Left ventricle myocardium superior (tissue), 1 donor: ENCODE measurements at regions not wholly inside any gene's neighbourhood (a gene's known extent, or its start where the extent isn't known, plus 50 kb on each side); places are given as distances from the start of the nearest gene placed in this dataset.

Experiments used
- ATAC-seq: fragments of 200-7000 bp; cut with Tn5 transposase; one replicate; pipeline ENCODE4 v1.9.1; 2020; ENCODE audit warnings: mild to moderate bottlenecking, moderate library complexity
- DNase-seq: peaks from one replicate; pipeline ENCODE4 v3.0.0-alpha.2; 2020
- intact Hi-C: fragments of 100-400 bp; cut with micrococcal nuclease; formaldehyde crosslinking; loops from one replicate; pipeline ENCODE4 v1.11.0; 2022
- donor health status: DM: no; HTN: yes; CAD: no; lungs with severe emphysema.

DNA sequence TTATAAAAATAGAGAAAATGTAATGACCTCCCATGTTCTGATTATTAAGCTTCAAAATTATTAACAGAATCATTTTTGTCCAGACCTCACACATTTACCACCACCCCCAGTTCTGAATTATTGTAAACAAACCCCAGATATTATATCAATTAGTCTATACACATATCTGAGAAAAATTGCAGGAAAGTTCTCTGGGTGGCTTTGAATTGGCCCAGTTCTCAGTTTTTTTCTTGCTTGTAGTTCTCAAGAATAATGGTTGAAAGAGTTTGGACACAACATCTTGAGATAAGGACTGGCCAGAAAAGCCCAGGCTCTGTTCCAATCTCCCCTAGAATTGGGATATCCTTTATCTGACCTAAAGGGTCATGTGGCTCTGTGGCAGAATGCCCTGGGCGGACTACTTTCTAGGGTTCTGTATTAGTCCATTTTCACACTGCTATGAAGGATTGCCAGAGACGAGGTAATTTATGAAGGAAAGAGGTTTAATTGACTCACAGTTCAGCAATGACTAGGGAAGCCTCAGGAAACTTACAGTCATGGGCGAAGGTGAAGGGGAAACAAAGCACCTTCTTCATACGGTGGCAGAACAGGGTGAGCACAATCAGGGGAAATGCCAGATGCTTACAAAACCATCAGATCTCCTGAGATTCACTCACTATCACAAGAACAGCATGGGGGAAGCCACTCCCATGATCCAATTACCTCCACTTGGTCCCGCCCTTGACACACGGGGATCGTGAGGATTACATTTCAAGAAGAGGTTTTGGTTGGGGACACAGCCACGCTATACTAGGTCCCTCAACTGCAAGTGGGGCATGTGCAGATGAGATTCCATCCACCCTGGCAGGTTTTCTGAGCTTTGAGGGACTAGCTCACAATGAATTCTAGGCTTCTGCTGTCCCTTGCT, 1504.6 kb upstream of the FLRT2 start:
- peak; percentile 51 for ATAC-seq
- intact Hi-C loops, result no loop called here
- peak; percentile 49 for DNase-seq

DNA sequence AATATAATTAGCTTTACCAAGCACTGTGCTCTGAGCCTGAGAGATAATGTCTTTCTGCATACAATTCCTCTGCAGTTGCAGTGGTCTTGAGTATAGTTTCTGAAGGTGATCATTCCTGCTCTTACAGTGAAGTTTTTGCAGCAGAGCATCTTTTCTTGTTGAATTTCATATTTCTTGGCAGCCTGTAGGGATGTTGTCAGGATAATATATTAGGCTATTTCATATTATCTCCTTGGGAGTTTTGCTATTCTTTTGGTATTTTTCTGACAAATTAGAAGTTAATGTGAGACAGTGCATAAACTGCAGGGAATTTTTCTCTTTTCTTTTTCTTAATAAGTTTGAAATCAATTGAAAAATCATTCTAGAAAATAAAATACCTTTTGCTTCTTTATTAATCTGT, 1502.6 kb upstream of the FLRT2 start:
- ATAC-seq (no peak), DNase-seq (no peak)
- intact Hi-C loops, result no loop called here

DNA sequence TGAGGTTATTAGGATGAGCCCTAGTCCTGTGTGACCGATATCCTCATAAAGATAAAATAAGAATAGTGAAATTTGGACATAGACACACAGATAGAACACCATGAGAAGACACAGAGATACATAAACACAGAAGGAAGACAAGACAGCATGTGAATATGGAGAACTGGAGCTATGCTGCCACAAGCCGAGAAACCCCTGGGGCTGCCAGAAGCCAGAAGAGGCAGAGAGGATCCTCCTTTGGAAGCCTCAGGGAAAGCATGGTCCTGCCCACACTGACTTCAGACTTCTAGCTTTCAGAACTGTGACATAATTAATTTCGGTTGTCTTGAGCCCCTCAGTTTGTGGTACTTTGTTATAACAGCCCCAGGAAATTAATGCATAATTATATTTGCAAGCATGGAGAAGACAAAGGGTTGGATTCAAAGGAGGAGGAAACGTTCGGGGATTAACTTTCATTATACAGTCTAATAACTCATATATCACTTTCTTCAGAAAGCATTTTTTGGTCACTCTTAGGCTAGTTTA, 1501.8 kb upstream of the FLRT2 start:
- intact Hi-C loops, result no loop called here
- ATAC-seq (no peak), DNase-seq (no peak)

DNA sequence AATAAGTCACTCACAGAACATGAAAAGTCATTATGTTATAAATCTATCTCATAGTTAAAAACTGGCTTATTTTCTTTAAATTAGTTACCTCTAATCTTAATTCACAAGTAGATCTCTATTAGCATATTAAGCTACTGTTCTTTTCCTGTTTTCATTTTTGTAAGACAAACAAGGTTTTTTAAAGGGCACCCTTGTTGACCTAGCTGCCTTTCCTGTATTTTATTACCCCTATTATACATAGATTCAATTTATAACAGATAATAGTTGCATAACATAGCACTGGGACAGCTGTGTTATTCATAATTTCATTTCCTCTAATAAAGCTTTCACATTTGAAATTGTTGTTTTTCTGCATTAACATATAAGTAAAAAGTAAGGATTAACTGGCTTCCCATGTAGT, 1500.7 kb upstream of the FLRT2 start:
- DNase-seq (no peak), ATAC-seq (no peak)
- intact Hi-C loops, result no loop called here

DNA sequence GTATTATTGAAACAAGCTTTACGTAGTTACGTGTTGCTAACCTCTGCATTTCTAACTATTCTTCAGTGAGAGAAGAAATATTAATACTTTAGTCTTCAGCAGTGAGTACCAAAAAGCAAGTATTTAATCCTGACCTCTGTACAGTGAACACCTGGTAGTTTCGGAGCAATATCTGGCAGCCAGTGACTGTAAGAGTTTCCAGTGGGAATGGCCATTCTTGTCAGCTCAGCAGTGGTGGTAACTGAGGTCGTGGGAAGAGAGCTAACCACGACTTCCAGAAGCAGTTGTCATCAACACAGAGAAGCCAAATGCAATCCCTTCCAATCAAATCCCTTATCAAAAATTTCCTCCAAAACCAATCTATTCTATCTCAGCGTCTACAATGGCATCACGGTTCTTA, 1500.2 kb upstream of the FLRT2 start:
- no peak for ATAC-seq
- intact Hi-C loops, result no loop called here
- no peak for DNase-seq

DNA sequence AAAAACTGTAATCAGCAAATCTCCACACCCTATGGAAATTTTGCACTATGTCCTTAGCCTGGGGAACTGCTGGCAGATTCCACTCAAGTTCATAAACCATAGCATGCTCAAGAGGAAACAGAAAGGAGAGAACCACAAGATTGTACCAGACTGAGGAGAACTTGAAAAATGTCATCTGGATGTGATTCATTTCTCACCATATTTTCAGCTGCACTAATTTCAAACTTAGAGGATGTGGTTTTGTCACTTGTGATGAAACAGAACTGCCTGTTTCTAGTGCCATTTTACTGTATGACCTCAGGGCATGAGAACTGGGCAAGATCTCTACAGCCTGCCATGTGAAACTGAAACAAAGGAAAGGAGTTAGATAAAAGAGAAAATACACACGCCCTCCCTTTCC, 1493.1 kb upstream of the FLRT2 start:
- no peak for DNase-seq
- ATAC-seq, result no peak
- intact Hi-C loops, result no loop called here

DNA sequence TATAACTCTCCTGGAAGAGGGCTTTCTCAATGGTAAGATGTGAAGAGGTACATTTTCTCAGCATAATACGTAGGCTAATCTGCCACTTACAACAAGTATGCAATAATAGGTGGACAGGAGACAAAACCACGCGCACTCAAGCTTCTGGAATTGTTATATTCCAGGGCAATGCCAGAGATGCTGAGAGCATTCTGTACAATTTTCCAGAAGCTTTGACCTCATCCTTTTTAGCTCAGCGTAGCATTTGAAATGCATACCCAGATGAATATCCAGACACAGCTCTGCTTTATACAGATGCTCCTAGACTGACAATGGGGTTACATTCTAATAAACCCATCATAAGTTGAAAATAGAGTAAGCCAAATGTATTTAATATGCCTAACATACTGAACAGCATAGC, 1492.4 kb upstream of the FLRT2 start:
- DNase-seq (no peak), ATAC-seq (no peak)
- intact Hi-C loops, result no loop called here

DNA sequence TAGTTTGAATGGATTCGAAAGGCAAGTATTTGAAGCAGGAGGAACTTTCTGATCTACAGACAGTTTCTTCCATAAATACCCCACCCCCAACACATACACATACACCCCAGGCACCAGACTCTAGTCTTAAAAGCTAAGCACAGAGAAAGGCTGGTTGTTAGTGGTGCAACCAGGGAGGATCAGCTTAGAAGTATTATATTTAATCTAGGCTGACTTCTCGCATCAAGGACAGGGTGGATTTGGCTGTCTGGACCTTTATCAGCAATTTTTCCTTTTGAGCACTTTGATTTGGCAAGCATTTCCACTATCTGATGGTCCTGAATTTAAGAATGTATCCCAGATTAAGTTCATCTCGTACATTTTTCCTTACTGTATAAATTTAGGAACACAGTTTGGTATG, 1489.8 kb upstream of the FLRT2 start:
- DNase-seq, result no peak
- no peak for ATAC-seq
- intact Hi-C loops, result no loop called here

DNA sequence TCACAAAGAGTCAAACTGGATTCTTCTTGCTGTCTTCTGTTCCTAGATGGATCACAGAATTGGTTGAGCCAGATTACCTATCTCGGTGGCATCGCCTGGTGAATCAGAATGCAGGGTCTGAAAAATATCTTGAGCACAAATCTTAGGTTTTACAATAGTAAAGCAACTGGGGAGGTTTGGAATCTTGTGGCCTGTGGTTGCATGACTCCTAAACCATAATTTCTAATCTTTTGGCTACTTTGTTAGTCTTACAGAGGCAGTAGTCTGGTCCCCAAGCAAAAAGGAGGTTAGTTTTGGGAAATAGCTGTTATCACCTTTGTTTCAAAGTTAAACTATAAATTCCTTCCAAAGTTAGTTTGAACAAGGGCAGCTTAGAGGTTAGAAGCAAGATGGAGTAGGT, 1488.5 kb upstream of the FLRT2 start:
- ATAC-seq, result no peak
- intact Hi-C loops, result no loop called here
- DNase-seq, result no peak

DNA sequence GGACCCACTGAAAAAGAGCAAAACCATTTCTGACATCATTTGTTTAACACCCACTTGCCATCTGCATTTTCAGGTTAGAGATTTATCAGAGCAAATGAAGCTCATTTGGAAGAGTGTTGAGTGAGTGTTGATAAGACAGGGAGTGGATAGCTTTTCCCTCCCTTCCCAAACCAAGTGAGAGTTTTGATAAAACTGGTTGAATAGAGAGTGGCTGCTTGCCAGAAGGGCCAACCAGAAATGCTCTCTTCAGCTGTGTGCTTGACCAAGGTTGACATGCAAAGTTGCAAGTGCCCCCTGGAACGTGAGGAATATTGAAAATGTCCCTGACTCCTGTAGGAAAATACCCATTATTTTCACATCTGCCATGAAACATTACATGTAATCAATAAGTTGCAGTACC, 1487.0 kb upstream of the FLRT2 start:
- DNase-seq (no peak), ATAC-seq (no peak)
- intact Hi-C loops, result no loop called here

DNA sequence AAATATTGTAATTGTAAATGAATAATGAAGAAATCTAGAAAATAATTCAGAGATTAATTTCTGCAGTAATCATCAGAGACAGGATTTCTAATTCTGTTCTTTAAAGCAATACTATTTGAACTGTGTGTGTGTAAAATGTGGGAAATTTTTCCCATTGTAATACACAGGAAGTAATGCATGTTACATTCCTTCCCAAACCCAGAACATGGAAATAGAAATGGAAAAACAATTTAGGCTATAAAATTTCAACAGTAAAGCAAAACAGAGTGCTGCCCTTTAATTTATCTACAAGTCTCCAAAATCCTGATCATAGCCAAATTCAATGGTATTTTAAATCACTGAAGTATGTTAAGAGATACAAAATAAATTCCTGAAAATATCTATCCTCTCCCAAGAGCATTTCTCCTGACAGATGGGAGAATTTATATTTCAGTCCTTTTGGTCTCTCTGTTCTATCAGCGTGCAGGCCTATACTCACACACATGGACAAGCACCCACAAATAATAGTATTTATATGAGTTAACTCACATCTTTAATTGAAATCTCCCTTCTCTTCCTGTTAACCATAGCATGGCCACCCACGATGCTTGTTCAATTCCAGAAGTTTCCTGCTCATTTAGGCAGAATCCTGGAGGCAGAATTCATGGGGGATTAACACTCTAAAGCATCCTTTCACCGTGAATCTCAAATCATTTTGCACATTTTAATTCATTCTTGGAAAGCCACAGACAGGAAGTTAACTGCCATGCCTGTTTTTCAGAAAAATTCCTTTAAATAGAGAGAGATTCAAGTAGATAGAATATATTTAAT, 1465.4 kb upstream of the FLRT2 start:
- no peak for DNase-seq
- no peak for ATAC-seq
- intact Hi-C loops, result no loop called here

DNA sequence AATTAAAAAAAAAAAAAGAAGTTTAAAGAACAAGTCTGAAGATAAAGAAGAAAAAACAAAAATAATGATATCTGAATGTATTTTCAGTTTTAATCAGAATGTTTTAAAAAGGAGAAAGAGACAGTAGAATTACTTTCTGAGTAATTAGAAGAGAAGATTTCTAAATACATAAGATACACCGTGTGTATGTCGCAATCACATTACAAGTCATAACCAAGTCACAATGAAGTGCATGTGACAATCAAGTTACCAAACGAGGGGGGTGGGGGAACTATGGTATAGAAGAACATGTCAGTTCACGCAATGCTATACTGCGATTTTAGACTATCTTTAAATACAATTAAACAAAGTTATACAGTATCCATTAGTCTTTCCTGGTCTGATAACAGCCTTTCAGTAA, 1464.1 kb upstream of the FLRT2 start:
- intact Hi-C loops, result no loop called here
- DNase-seq, result no peak
- ATAC-seq, result no peak

DNA sequence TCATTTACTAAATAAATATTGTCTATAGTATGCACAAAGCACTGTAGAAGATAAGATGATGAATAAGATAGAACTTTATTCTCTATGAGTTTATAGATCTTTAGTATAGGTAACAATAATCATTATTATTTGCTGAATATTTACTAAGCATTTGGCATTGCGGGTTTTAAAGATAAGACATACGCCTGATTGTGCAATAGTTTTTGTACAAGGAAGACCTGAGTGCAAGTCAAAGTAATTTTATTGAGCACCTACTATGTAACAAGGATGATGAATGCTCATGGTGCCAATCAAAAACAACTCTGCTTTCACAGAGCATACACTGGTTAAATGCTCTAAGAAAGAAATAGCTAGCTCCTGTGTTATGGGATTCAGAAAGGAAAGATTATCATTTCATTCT, 1461.7 kb upstream of the FLRT2 start:
- intact Hi-C loops, result no loop called here
- no peak for ATAC-seq
- no peak for DNase-seq

DNA sequence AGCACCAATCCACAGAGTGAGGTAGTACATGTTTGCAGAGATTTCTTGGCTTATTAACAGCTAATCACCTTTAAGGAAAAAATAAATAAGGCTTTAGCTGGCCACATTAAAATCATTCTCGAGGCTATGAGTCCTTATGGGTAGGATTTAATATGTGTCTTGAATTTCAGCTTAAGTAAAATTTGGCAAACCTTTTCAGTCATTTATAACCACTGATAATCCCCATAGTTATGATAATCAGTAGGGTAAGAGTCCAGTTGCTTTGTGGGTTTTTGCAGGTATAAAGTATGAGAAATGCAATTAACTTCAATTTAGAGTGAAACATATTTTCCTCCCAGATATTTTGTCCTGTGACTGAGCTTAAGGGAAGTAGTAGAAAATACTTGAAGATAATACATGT, 1458.9 kb upstream of the FLRT2 start:
- no peak for DNase-seq
- no peak for ATAC-seq
- intact Hi-C loops, result no loop called here

DNA sequence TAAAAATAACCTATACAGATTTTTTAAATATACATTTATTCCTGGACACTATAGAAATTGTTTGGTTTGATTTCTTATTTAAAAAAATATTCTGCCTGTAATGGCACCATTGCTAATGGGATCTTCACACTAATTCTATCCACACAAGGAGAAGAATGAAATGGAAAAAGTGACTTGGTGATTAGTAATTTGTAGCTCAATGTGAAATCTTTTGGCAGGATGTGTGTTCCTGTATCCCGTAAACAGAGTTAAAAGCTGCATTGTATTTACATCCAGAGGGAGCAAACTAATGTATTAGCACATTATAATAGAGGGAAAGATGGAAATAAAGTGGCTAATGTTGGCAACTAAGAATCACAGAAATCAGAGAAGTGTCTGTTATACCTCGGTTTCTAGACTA, 1455.3 kb upstream of the FLRT2 start:
- DNase-seq, result no peak
- intact Hi-C loops, result no loop called here
- ATAC-seq, result no peak

DNA sequence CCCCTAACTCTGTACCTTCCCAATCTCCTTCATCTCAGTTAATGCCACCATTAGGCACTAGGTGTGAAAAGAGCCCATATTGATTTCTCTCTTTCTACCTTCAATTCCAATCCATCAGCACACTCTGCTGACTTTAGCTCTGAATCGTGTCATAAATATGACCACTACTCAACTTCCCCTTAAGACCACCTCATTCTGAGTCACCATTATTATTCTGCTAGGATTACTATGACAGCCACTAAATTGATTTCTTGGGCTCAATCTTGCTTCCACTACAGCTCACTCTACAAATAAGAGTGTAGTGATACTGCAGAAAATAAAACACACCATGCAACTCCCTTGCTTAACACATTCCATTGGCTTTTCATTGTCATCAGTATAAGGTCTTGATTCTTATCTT, 1449.0 kb upstream of the FLRT2 start:
- intact Hi-C loops, result no loop called here
- DNase-seq (no peak), ATAC-seq (no peak)

DNA sequence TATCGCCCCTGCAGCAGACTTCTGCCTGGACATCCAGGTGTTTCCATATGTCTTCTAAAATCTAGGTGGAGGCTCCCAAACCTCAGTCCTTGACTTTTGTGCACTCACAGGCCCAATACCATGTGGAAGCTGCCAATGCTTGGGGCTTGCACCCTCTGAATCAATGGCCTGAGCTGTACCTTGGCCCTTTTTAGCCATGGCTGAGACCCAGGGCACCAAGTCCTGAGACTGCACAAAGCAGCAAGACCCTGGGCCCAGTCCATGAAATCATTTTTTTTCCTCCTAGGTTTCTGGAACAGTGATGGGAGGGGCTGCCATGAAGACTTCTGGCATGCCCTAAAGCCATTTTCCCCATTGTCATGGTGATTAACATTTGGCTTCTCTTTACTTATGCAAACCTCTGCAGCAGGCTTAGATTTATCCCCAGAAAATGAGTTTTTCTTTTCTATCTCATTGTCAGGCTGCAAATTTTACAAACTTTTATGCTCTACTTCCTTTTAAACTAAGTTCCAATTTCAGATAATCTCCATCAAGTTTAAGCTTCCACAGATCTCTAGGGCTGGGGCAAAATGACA, 1445.8 kb upstream of the FLRT2 start:
- DNase-seq, result no peak
- intact Hi-C loops, result no loop called here
- ATAC-seq, result no peak

DNA sequence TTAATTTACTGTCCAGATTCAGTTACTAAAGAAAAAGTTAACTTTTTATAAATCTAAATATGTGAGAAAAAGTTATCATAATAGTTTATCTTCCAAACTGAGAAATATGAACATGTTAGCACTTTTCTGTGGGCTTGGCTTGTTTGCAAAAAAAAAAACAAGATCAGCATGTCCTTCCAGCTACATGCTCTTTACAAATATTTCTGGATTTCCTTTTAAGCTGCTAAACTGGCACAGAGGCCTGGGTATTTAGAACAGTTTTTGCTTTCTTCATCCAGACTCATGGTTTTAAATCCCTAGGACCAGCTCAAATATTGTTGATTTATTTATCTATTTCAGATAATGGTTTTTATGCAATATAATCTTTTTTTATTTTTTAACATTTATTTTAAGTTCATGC, 1444.5 kb upstream of the FLRT2 start:
- DNase-seq (no peak), ATAC-seq (no peak)
- intact Hi-C loops, result no loop called here

DNA sequence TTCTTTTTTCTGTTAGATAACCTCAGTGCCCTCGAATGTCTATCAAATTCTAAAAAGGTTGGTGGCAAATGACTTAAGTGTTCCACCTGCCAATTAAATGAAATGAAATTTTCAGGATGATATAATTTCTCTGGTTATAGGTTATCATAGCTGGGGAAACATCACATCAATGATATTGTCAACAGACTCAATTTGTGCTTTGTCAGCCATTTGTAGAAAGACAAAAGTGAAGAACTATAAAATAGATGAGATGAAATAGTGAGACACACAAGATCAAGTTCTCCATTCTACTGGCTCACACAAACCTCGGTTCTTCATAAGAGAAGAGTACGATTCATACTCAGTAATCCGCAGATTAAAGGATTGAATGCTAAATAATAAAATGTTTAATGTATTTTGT, 1443.2 kb upstream of the FLRT2 start:
- no peak for ATAC-seq
- intact Hi-C loops, result no loop called here
- no peak for DNase-seq

DNA sequence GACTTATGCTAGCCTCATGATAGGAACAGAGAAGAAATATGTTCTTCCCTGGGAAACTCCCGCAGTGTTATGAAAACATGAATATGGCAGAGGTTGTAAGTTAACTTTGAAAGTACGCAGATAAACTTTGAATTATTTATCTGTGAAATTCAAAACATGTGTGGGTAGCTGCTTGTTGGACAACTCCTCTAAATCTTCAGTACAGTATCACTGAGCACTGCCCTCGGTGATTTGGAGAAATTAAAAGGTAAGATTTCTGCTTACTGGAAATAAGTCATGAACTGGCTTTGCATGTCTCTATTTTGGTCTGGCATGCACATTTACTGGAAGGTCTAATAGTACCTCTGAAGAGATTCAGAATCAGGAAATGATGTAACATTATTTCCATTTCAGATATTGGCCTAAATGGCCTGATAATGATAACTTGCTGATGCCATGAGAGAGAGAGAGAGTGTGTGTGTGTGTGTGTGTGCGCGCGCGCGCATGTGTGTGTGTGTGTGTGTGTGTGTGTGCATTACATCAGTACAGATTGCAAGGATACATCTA, 1441.9 kb upstream of the FLRT2 start:
- no peak for DNase-seq
- peak; percentile 24 for ATAC-seq
- intact Hi-C loops, result no loop called here
